ENCODE measurements at regions not wholly inside any gene's neighbourhood (a gene's known extent, or its start where the extent isn't known, plus 50 kb on each side); places are given as distances from the start of the nearest gene placed in this dataset.

DNA sequence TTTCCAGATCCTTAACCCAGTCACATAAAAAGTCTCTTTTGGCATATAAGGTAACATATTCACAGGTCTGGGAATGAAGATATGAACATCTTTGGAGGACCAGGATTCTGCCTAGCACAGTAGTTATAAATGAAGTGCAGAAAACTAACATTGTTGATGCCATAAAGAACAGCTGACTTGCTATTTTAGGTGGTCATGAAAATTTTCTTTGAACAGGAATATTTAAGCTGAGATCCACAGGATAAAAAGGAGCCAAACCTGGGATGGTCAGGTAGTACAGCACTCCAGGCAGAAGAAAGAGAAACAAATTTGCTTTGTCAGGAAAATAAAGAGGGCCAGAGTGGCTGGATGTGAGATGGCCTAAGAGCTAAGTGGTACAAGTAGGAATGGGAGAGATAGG, 80.0 kb downstream of the CENPW start:
- DNase-seq (no peak), ATAC-seq (no peak)
- Mint-ChIP-seq H3K4me3 (no peak overlapping the region), H3K27ac (no peak overlapping the region), H3K9me3 (peaks cover 0 to 17% (median 6%) of the 10 kb centered on the region in 9 donors), H3K27me3 (peaks cover 0 to 6% (median 2%) of the 10 kb centered on the region in 5 donors), H3K36me3 (no peaks in the 10 kb centered on the region), H3K4me1 (no peaks in the 10 kb centered on the region)
- POLR2A ChIA-PET = no interaction called here

DNA sequence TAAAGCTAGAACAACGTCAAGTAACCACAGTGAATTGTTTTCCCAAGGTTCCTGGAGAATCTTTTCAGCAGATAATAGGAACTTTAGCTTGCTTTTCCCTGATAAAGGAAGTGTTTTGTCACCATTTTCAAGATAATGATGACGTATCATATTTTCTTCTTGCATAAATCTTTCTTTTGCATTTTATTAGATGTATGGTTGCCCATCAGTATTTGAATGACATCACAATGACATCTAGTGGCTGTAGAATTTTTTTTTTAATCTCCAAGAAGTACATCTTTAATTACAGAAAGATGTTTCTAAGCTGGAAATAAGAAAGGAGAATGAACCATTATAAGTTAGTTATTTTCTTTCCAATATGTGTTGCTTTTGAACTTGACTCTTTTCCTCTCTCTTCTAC, 83.0 kb downstream of the CENPW start:
- H3K4me3 Mint-ChIP-seq = no peak overlapping the region
- H3K4me1 Mint-ChIP-seq = no peaks in the 10 kb centered on the region
- POLR2A ChIA-PET = no interaction called here
- no peak overlapping the region for H3K27ac Mint-ChIP-seq
- ATAC-seq = no peak
- H3K36me3 Mint-ChIP-seq = no peaks in the 10 kb centered on the region
- peaks cover 0 to 2% (median 0%) of the 10 kb centered on the region in 5 donors for H3K27me3 Mint-ChIP-seq
- H3K9me3 Mint-ChIP-seq = peaks cover 0 to 3% (median 0%) of the 10 kb centered on the region in 9 donors
- DNase-seq = no peak

DNA sequence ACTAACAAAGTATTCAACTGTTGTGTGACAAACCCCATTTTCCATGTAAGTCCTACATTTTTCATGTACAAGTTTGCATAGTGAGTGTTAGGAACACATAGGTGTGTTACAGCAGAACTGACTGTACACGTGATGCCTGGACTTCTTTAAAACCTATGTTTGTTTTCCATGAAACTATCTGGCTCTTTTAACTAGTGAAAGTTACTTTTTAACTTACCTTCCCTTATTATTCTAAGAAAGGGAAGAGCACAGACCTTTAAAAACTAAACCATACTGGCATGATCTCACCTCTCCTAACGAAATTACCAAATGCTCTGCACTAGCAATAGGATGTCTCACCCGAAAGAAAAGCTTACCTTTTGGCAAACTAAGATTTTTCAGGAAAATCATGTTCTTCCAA, 87.8 kb downstream of the CENPW start:
- Mint-ChIP-seq H3K4me1 (no peaks in the 10 kb centered on the region), H3K9me3 (peaks cover 0 to 1% (median 0%) of the 10 kb centered on the region in 9 donors), H3K27me3 (peaks cover 0 to 7% (median 2%) of the 10 kb centered on the region in 5 donors), H3K27ac (no peak overlapping the region), H3K36me3 (no peaks in the 10 kb centered on the region), H3K4me3 (no peak overlapping the region)
- ATAC-seq (no peak), DNase-seq (no peak)
- POLR2A ChIA-PET = no interaction called here

DNA sequence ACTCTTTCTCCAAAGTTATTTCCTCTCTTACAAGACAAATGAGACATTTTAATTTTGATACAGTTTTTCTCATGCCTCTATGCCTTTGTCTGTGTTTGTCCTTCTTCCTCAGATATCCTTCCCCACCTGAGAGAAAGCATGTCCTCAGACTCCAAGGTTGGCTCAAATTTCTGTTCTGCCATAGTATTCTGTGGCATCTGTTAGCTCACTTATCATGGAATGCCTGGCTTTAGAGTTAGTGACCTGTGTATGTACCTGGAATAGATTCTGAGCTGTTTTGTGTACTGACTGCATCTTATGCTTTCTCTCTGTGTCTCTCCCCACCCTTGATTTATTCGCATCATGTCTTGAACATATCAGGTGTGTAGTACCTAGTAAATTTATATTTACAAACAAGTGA, 90.0 kb downstream of the CENPW start:
- Mint-ChIP-seq H3K9me3 (peaks cover 0 to 1% (median 0%) of the 10 kb centered on the region in 9 donors), H3K36me3 (no peaks in the 10 kb centered on the region), H3K27me3 (peaks cover 0 to 7% (median 1%) of the 10 kb centered on the region in 5 donors), H3K27ac (no peak overlapping the region), H3K4me1 (no peaks in the 10 kb centered on the region), H3K4me3 (no peak overlapping the region)
- POLR2A ChIA-PET = no interaction called here
- ATAC-seq (no peak), DNase-seq (no peak)

DNA sequence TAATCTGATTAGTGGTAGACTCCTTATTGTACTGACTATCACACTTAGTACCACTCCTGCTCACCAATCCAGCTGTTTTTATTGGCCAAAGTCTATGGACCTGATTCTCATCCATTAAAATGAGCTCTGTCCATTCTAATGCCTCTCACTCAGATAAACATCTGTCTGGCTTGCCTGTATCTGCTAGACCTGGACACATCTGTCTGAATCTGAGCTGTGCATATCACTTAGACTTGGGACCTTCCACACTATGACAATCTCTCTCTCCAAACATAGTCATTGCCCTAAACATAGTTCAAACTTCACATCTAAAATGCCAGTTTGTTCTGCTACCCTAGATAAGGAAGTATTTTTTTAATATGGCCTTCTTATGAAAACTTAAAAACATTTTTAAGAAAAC, 92.6 kb downstream of the CENPW start:
- POLR2A ChIA-PET = no interaction called here
- H3K36me3 Mint-ChIP-seq = no peaks in the 10 kb centered on the region
- H3K27ac Mint-ChIP-seq = no peak overlapping the region
- no peaks in the 10 kb centered on the region for H3K4me1 Mint-ChIP-seq
- H3K9me3 Mint-ChIP-seq = peaks cover 0 to 1% (median 0%) of the 10 kb centered on the region in 9 donors
- H3K27me3 Mint-ChIP-seq = peaks cover 0 to 7% (median 0%) of the 10 kb centered on the region in 5 donors
- no peak for ATAC-seq
- no peak for DNase-seq
- H3K4me3 Mint-ChIP-seq = no peak overlapping the region

DNA sequence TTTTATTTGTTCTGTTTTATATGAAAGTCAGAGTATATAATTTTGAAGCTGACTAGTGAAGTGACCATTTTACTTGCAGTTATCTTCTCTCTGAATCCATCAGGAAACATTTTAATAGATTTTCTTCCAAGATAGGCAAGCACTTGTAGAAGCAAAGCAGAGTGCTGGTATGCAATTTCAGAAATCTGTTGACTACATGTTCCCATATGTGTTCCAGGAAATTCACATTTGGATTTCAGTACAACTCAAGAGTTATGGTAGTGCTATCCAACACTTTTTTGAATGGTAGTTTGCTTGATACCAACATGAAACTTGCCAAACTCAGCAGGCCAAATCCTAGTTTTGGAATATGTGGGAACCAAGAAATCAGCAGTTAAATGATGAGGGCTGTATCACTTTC, 94.0 kb downstream of the CENPW start:
- POLR2A ChIA-PET = no interaction called here
- Mint-ChIP-seq H3K27ac (no peak overlapping the region), H3K4me1 (no peaks in the 10 kb centered on the region), H3K27me3 (peaks cover 0 to 7% (median 0%) of the 10 kb centered on the region in 5 donors), H3K4me3 (no peak overlapping the region), H3K9me3 (peaks cover 0 to 1% (median 0%) of the 10 kb centered on the region in 9 donors), H3K36me3 (no peaks in the 10 kb centered on the region)
- DNase-seq (no peak), ATAC-seq (no peak)

DNA sequence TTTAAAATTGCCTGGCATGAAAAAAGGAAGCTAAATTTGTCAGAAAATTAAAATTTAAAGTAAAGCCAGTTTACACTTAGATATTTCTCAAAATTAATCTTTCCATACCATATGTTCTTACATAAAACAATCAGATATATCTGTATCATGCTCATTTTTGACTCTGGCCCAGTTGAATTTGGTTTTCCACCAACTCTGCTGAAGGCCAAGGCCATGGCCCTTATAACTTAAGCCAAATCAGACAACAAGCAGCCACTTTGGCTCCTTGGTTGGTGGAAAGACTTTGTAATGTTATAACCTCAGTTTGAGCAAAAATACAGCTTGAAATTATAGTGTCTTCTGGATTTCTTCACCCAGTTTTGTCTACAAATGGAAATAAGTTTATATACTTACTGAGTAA, 97.3 kb downstream of the CENPW start:
- ATAC-seq (no peak), DNase-seq (no peak)
- POLR2A ChIA-PET = no interaction called here
- H3K36me3 Mint-ChIP-seq = no peaks in the 10 kb centered on the region
- H3K4me1 Mint-ChIP-seq = no peaks in the 10 kb centered on the region
- H3K4me3 Mint-ChIP-seq = no peak overlapping the region
- no peak overlapping the region for H3K27ac Mint-ChIP-seq
- peaks cover 0 to 2% (median 0%) of the 10 kb centered on the region in 9 donors for H3K9me3 Mint-ChIP-seq
- H3K27me3 Mint-ChIP-seq = peaks cover 0 to 4% (median 0%) of the 10 kb centered on the region in 5 donors

DNA sequence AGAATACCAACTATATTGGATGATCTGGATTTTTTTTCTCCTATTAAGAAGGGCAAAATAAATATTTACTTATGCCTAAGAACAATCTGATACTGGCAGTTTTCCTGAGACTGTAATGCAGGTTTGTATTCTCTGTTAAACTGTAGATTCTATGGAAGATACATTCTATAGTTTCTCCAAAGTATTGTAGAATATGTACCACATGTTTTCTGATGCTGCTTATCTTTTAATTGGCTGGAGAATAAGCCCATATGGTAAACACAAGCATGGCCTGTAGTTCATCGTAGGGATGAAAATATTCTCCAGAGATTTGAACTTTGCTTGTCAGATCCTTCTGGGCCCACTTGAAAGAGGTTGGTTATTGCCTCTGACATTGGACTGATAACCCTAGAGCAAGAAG, 99.1 kb downstream of the CENPW start:
- H3K27me3 Mint-ChIP-seq = no peaks in the 10 kb centered on the region
- POLR2A ChIA-PET = no interaction called here
- H3K27ac Mint-ChIP-seq = no peak overlapping the region
- H3K4me1 Mint-ChIP-seq = no peaks in the 10 kb centered on the region
- DNase-seq (no peak), ATAC-seq (no peak)
- no peak overlapping the region for H3K4me3 Mint-ChIP-seq
- peaks cover 0 to 2% (median 0%) of the 10 kb centered on the region in 9 donors for H3K9me3 Mint-ChIP-seq
- no peaks in the 10 kb centered on the region for H3K36me3 Mint-ChIP-seq

DNA sequence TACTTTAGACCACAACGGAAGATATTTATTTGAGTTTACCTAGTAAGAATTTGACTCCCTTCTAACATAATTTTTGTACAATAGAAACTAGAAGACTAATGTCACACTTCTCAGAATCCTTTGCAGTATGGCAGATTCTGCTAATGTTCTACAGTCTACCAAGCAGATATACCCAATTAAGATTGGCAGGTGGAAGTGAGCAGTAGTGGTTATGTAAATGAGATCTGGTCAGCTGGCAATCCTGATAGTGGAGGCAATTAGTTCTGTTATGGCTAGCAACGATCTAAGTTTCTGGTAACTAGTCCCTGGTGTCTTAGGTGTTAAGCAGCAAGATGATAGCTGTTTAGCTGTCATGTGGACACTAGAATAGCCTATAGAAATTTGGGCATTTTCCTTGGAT, 101.0 kb downstream of the CENPW start:
- Mint-ChIP-seq H3K4me1 (no peaks in the 10 kb centered on the region), H3K27ac (no peak overlapping the region), H3K27me3 (no peaks in the 10 kb centered on the region), H3K36me3 (no peaks in the 10 kb centered on the region), H3K4me3 (no peak overlapping the region), H3K9me3 (peaks cover 0 to 2% (median 0%) of the 10 kb centered on the region in 9 donors)
- DNase-seq = no peak
- POLR2A ChIA-PET = no interaction called here
- no peak for ATAC-seq

DNA sequence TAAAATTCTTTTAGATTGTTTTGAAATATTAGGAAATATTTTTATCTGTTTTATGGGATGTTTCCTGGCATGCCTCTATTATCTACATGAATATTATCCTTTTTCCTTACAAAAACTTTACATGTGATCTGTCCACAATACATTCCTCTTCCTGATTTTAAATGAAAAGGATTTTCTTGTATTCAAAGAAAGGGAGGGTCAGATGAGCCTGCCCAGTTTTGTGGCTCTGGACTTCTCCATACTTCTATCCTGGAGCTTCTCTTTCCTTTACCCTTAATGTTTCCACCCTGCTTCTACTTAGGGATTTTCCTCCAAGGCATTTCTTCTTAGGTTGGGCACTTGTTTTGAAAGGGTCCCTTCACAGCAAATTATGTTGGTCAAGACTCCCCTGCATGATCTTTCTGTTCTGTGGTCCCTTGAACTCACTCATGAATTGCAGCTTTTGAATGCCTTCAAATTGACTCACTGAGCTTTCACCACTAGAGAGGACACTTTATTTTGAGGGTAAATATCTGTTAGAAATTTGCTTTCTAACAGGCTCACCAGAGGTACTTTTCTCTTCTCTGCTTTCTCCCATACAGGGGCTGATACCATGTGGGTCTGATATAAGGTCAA, 104.9 kb downstream of the CENPW start:
- H3K27me3 Mint-ChIP-seq = peaks cover 0 to 4% (median 0%) of the 10 kb centered on the region in 5 donors
- ATAC-seq (no peak), DNase-seq (no peak)
- no peak overlapping the region for H3K4me3 Mint-ChIP-seq
- POLR2A ChIA-PET = no interaction called here
- peaks cover 0 to 2% (median 0%) of the 10 kb centered on the region in 9 donors for H3K9me3 Mint-ChIP-seq
- H3K27ac Mint-ChIP-seq = no peak overlapping the region
- no peaks in the 10 kb centered on the region for H3K36me3 Mint-ChIP-seq
- H3K4me1 Mint-ChIP-seq = no peaks in the 10 kb centered on the region

DNA sequence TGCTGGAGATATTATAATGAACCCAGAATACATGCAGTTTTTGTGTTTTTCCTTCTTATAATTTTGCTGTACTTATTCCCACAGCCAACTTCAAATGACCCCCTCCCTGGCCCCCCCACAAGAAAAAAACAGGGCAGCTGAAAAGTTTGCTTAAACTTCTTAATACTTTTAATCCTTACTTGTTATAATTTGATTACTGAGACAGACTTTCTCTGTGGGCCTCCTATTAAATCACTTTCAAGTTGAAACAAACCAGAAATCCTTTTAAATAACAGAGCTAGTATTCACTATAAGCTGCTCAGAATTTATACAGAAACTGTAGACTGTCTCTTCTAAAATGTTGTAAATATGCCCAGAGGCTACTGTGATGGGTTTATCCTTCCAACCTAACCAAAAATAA, 106.3 kb downstream of the CENPW start:
- no peak for DNase-seq
- ATAC-seq = no peak
- peaks cover 0 to 4% (median 0%) of the 10 kb centered on the region in 5 donors for H3K27me3 Mint-ChIP-seq
- no peak overlapping the region for H3K4me3 Mint-ChIP-seq
- no peaks in the 10 kb centered on the region for H3K36me3 Mint-ChIP-seq
- POLR2A ChIA-PET = no interaction called here
- peaks cover 0 to 2% (median 0%) of the 10 kb centered on the region in 9 donors for H3K9me3 Mint-ChIP-seq
- H3K4me1 Mint-ChIP-seq = no peaks in the 10 kb centered on the region
- no peak overlapping the region for H3K27ac Mint-ChIP-seq

DNA sequence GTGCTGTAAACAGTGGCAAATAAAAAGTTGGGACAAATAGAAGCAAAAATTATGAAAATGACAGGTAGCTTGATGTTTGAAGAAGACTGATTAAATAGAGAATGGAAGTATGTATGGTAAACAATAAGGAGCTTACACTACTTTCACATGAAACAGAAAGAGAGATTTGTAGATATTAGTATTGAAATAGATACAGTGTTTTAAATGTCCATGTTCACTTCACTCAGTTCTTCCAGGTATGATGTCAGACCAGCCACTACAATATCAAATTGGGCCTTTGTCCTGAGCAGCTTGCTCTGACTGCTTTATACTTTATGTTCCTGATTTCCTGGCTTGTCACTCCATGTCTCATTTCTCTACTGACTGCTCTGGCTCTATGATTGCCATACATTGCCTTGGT, 107.5 kb downstream of the CENPW start:
- Mint-ChIP-seq H3K4me1 (no peaks in the 10 kb centered on the region), H3K4me3 (no peak overlapping the region), H3K9me3 (peaks cover 0 to 2% (median 0%) of the 10 kb centered on the region in 9 donors), H3K36me3 (no peaks in the 10 kb centered on the region), H3K27ac (no peak overlapping the region), H3K27me3 (peaks cover 0 to 4% (median 0%) of the 10 kb centered on the region in 5 donors)
- POLR2A ChIA-PET = no interaction called here
- no peak for DNase-seq
- ATAC-seq = no peak

DNA sequence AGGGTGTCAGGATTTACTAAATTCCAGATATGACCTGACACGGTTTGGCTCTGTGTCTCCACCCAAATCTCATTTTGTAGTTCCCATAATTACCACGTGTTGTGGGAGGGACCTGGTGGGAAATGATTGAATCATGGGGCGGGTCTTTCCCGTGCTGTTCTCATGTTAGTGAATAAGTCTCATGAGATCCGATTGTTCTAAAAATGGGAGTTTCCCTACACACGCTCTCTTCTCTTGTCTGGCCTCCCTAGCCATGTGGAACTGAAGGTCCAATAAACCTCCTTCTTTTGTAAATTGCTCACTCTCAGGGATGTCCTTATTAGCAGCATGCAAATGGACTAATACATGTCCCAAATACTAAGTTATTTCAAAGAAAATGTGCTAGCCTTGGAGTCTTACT, 121.1 kb downstream of the CENPW start:
- DNase-seq (no peak), ATAC-seq (no peak)
- H3K4me3 Mint-ChIP-seq = no peak overlapping the region
- H3K27ac Mint-ChIP-seq = no peak overlapping the region
- peaks cover 0 to 9% (median 1%) of the 10 kb centered on the region in 9 donors for H3K9me3 Mint-ChIP-seq
- POLR2A ChIA-PET = no interaction called here
- H3K4me1 Mint-ChIP-seq = no peaks in the 10 kb centered on the region
- peaks cover 0 to 2% (median 0%) of the 10 kb centered on the region in 5 donors for H3K27me3 Mint-ChIP-seq
- H3K36me3 Mint-ChIP-seq = no peaks in the 10 kb centered on the region

DNA sequence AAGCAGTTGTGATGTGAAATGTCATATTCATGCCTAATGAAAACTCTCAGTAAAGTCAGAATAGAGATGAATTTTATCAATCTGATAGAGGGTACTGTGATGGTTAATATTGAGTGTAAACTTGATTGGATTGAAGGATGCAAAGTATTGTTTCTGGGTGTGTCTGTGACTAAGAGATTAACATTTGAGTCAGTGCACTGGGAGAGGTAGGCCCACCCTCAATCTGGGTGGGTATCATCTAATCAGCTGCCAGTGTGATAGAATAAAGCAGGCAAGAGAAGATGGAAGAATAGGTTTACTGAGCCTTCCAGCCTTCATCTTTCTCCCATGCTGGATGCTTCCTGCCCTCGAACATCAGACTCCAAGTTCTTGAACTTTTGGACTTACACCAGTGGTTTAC, 124.3 kb downstream of the CENPW start:
- no peak overlapping the region for H3K4me3 Mint-ChIP-seq
- peaks cover 0 to 3% (median 0%) of the 10 kb centered on the region in 9 donors for H3K9me3 Mint-ChIP-seq
- H3K36me3 Mint-ChIP-seq = no peaks in the 10 kb centered on the region
- no peaks in the 10 kb centered on the region for H3K4me1 Mint-ChIP-seq
- H3K27me3 Mint-ChIP-seq = peaks cover 0 to 2% (median 0%) of the 10 kb centered on the region in 5 donors
- ATAC-seq = no peak
- H3K27ac Mint-ChIP-seq = no peak overlapping the region
- no peak for DNase-seq
- POLR2A ChIA-PET = no interaction called here

All from naive thymus-derived CD8-positive, alpha-beta T cell (primary cell).